ENCODE measurements at regions not wholly inside any gene's neighbourhood (a gene's known extent, or its start where the extent isn't known, plus 50 kb on each side); places are given as distances from the start of the nearest gene placed in this dataset.
"Not testable (repeated sequence)": the region's sequence is repeated elsewhere in the genome, so short reads cannot be mapped to it uniquely, and the experiment has no call there.

DNA sequence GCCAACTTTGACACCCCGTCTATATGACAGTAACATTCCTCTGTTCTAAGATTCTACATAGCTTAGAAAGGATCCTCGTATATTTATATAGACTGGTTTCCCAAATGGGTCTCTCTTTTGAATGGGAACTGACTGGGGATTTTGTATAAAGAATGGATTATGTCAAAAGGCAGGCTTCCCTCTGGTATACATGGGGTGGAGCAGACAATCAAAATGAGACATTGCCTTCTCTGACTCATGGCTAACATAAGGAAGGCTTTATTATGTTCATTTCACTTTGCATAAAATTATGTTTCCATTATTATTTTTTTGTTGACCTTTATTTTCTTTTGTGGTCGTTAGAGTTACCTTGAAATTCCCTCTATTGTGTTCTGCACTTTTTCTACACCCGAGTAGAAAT, 211.1 kb downstream of the ALG10B start:
- ChIA-PET POLR2A (ENCODE audit: unreplicated experiment) (no interaction called here), CTCF (no interaction called here)
- Histone ChIP-seq H3K4me1 (ENCODE audit: insufficient read depth, low read length) (no peaks in the 10 kb centered on the region), H3K4me2 (ENCODE audit: low read length) (no peak overlapping the region), H3K79me2 (ENCODE audit: low read length) (no peaks in the 10 kb centered on the region), H3K9me2 (replicated peaks; ENCODE audit: low read length) (no peaks in the 10 kb centered on the region), H3K9ac (ENCODE audit: low read length) (no peak overlapping the region), H3K27me3 (ENCODE audit: low read length) (no peaks in the 10 kb centered on the region), H3F3A (ENCODE audit: low read length, unreplicated experiment) (no peaks in the 10 kb centered on the region), H2AFZ (ENCODE audit: low read length) (no peak overlapping the region), H3K27ac (ENCODE audit: low read length) (no peak overlapping the region), H4K20me1 (ENCODE audit: low read length) (no peaks in the 10 kb centered on the region), H3K9me3 (ENCODE audit: low read length) (no peaks in the 10 kb centered on the region), H3K4me3 (ENCODE audit: low read length) (no peak overlapping the region), H3K36me3 (ENCODE audit: low read depth, low read length) (no peaks in the 10 kb centered on the region)
- intact Hi-C loops (cut with micrococcal nuclease): no loop called here
- BruUV-seq (replicated peaks): no TSS peak
- ATAC-seq (peak; percentile 56), DNase-seq (peak; percentile 8)
- TF ChIP-seq EZH2phosphoT487 (IDR thresholded peaks at IDR 0.05; ENCODE audit: borderline replicate concordance, low read length): no peak
- no peak for TF ChIP-seq CTCF (conservative IDR thresholded peaks at IDR 0.05; ENCODE audit: low read depth, low read length)
- TF ChIP-seq EZH2 (IDR thresholded peaks at IDR 0.05; ENCODE audit: low read length, unreplicated experiment): no peak

DNA sequence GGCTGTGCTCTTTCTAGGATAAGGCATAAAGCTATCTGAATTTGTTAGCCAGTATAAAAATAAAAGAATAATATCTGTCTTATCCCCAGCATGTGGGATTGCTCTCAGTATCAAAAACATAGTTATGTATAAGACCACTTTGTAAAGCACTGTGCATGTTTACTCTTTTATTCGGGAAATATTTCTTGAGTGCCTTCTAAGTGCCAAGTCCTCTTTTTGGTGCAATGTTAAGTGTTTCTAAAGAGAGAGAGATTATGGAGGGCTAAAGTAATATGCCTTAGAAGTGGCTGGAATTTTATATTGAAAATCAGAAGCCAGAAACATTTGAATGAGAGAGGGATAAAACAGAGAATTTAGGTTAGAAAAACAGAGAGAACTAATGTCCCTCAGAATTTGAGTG, 212.0 kb downstream of the ALG10B start:
- Histone ChIP-seq H3K4me2 (ENCODE audit: low read length) (no peak overlapping the region), H3K9me3 (ENCODE audit: low read length) (no peaks in the 10 kb centered on the region), H3K9me2 (replicated peaks; ENCODE audit: low read length) (no peaks in the 10 kb centered on the region), H3K27ac (ENCODE audit: low read length) (no peak overlapping the region), H3K4me3 (ENCODE audit: low read length) (no peak overlapping the region), H3F3A (ENCODE audit: low read length, unreplicated experiment) (no peaks in the 10 kb centered on the region), H3K79me2 (ENCODE audit: low read length) (no peaks in the 10 kb centered on the region), H2AFZ (ENCODE audit: low read length) (no peak overlapping the region), H3K27me3 (ENCODE audit: low read length) (no peaks in the 10 kb centered on the region), H4K20me1 (ENCODE audit: low read length) (no peaks in the 10 kb centered on the region), H3K36me3 (ENCODE audit: low read depth, low read length) (no peaks in the 10 kb centered on the region), H3K4me1 (ENCODE audit: insufficient read depth, low read length) (no peaks in the 10 kb centered on the region), H3K9ac (ENCODE audit: low read length) (no peak overlapping the region)
- intact Hi-C loops (cut with micrococcal nuclease): no loop called here
- CTCF ChIA-PET: no interaction called here
- ATAC-seq (no peak), DNase-seq (no peak)
- TF ChIP-seq EZH2phosphoT487 (IDR thresholded peaks at IDR 0.05; ENCODE audit: borderline replicate concordance, low read length) (no peak), CTCF (conservative IDR thresholded peaks at IDR 0.05; ENCODE audit: low read depth, low read length) (no peak), EZH2 (IDR thresholded peaks at IDR 0.05; ENCODE audit: low read length, unreplicated experiment) (no peak)
- no TSS peak for BruUV-seq (replicated peaks)
- POLR2A ChIA-PET (ENCODE audit: unreplicated experiment): no interaction called here

- H3K4me3 ChIP-seq (ENCODE audit: low read length); intact Hi-C loops (cut with micrococcal nuclease); H3K36me3 ChIP-seq (ENCODE audit: low read depth, low read length); H3K79me2 ChIP-seq (ENCODE audit: low read length); H3K9ac ChIP-seq (ENCODE audit: low read length); H3K4me2 ChIP-seq (ENCODE audit: low read length); H3K27me3 ChIP-seq (ENCODE audit: low read length); H3K4me1 ChIP-seq (ENCODE audit: insufficient read depth, low read length); CTCF ChIA-PET; H3F3A ChIP-seq (ENCODE audit: low read length, unreplicated experiment); BruUV-seq (replicated peaks); H2AFZ ChIP-seq (ENCODE audit: low read length); H3K9me3 ChIP-seq (ENCODE audit: low read length); H3K27ac ChIP-seq (ENCODE audit: low read length); POLR2A ChIA-PET (ENCODE audit: unreplicated experiment); DNase-seq; ATAC-seq; H3K9me2 ChIP-seq (replicated peaks; ENCODE audit: low read length); H4K20me1 ChIP-seq (ENCODE audit: low read length): not testable (repeated sequence)
Observed at GRCh38 chr12:38529281-38529680, 212.7 kb downstream of the ALG10B start.
